Esophagus muscularis mucosa (tissue), 4 donors: ENCODE measurements at regions not wholly inside any gene's neighbourhood (a gene's known extent, or its start where the extent isn't known, plus 50 kb on each side); places are given as distances from the start of the nearest gene placed in this dataset.

Experiments used
- DNase-seq: peaks from one replicate; pipeline ENCODE4 v3.0.0-alpha.2; 2017; ENCODE audit errors: extremely low spot score
- H3K27ac ChIP-seq, 4 donors: fragments of 200-600 bp; sonication (generic); replicated peaks in 1 of 4; 1 replicate in 3 of 4; 2 replicates in 1 of 4; pipeline ENCODE4 v1.5.1; 2016 to 2019; ENCODE audit warnings: mild to moderate bottlenecking in 1 of 4
- H3K27me3 ChIP-seq, 4 donors: fragments of 200-600 bp; sonication (generic); one replicate each; pipeline versions ENCODE4 v1.5.1 to v1.6.0; 2016 to 2019
- H3K36me3 ChIP-seq, 4 donors: fragments of 200-600 bp; sonication (generic); one replicate each; pipeline ENCODE4 v1.5.1; 2016 to 2019
- H3K4me1 ChIP-seq, 4 donors: fragments of 200-600 bp; sonication (generic); one replicate each; pipeline ENCODE4 v1.5.1; 2016 to 2019
- H3K4me3 ChIP-seq, 4 donors: fragments of 200-600 bp; sonication (generic); 1 replicate in 2 of 4; 2 replicates in 2 of 4; pipeline ENCODE4 v1.5.1; 2016 to 2019; ENCODE audit warnings: mild to moderate bottlenecking in 4 of 4, moderate library complexity in 1 of 4
- H3K9me3 ChIP-seq, 4 donors: fragments of 200-600 bp; sonication (generic); 1 replicate in 3 of 4; 2 replicates in 1 of 4; pipeline ENCODE4 v1.5.1; 2016 to 2019
- EP300 ChIP-seq: sonication (generic); formaldehyde crosslinking; IDR thresholded peaks from one replicate; pipeline ENCODE4 v1.6.1; 2017; ENCODE audit warnings: antibody characterized with exemption
- POLR2A ChIP-seq: fragments of 450-650 bp; IDR thresholded peaks from one replicate; pipeline ENCODE4 v1.6.1; 2017; ENCODE audit warnings: antibody characterized with exemption, moderate library complexity, mild to moderate bottlenecking, low read depth
- POLR2AphosphoS5 ChIP-seq, 2 donors: sonication (generic); formaldehyde crosslinking; IDR thresholded peaks; one replicate each; pipeline ENCODE4 v1.6.1; 2017; ENCODE audit warnings: antibody characterized with exemption in 2 of 2
- WGBS: methylation state at CpG from one replicate; pipeline ENCODE4 v1.1.5; 2018; 5-methylcytosine and 5-hydroxymethylcytosine counted together
- intact Hi-C: fragments of 100-400 bp; cut with DNase I; formaldehyde crosslinking; loops from one replicate; pipeline ENCODE4 v1.15.1; 2023
- TF ChIP-seq, protein P1 (sequence below), 3 experiments: fragments of 200-600 bp in 2 of 3; fragments of 450-650 bp in 1 of 3; sonication (generic) in 2 of 3; IDR thresholded peaks; one replicate each; pipeline ENCODE4 v1.5.1; 2017 to 2019; ENCODE audit warnings: antibody characterized with exemption in 3 of 3, mild to moderate bottlenecking in 2 of 3, moderate library complexity in 1 of 3

- H3K27me3 ChIP-seq: no peaks in the 10 kb centered on the region
- no peak for DNase-seq
- no peak overlapping the region for H3K27ac ChIP-seq
- H3K36me3 ChIP-seq: no peaks in the 10 kb centered on the region
- no peaks in the 10 kb centered on the region for H3K4me1 ChIP-seq
- TF ChIP-seq POLR2A: no peak
- TF ChIP-seq, protein P1, sequence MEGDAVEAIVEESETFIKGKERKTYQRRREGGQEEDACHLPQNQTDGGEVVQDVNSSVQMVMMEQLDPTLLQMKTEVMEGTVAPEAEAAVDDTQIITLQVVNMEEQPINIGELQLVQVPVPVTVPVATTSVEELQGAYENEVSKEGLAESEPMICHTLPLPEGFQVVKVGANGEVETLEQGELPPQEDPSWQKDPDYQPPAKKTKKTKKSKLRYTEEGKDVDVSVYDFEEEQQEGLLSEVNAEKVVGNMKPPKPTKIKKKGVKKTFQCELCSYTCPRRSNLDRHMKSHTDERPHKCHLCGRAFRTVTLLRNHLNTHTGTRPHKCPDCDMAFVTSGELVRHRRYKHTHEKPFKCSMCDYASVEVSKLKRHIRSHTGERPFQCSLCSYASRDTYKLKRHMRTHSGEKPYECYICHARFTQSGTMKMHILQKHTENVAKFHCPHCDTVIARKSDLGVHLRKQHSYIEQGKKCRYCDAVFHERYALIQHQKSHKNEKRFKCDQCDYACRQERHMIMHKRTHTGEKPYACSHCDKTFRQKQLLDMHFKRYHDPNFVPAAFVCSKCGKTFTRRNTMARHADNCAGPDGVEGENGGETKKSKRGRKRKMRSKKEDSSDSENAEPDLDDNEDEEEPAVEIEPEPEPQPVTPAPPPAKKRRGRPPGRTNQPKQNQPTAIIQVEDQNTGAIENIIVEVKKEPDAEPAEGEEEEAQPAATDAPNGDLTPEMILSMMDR (IDR thresholded peaks at IDR 0.05): no peak
- TF ChIP-seq POLR2AphosphoS5 (IDR thresholded peaks at IDR 0.05): no peak
- TF ChIP-seq EP300: no peak
- H3K9me3 ChIP-seq: no peaks in the 10 kb centered on the region
- no peak overlapping the region for H3K4me3 ChIP-seq
- intact Hi-C loops: no loop called here
Observed at GRCh38 chr15:95087253-95087609, 855.9 kb downstream of the MCTP2 start.

DNA sequence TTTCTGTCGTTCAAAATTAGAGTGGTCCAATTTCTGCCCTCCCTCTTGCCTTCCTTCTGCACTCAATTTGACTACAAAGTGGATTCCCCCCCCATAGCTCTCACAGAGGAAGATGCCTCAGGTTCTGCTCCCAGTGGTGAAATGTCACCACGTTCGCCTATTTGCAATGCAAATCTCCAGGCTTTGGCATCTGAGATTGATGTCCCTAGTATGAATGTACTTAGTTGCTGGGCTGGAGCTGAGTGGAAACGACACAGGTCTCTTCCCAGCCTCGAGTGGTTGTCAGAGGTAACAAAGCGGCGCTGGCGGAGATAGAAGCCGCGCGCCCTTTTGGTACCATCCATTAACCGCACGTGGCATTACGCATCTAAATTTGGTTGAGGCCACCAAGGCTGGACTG is 860.1 kb downstream of the MCTP2 start:
- intact Hi-C loops: no loop called here
- H3K9me3 ChIP-seq: no peaks in the 10 kb centered on the region
- no peaks in the 10 kb centered on the region for H3K27me3 ChIP-seq
- no peak overlapping the region for H3K27ac ChIP-seq
- WGBS: 89% methylated on average over 14 of the region's 14 CpGs
- H3K36me3 ChIP-seq: no peaks in the 10 kb centered on the region
- no peaks in the 10 kb centered on the region for H3K4me1 ChIP-seq
- no peak for DNase-seq
- no peak for TF ChIP-seq POLR2AphosphoS5 (IDR thresholded peaks at IDR 0.05)
- TF ChIP-seq EP300: no peak
- TF ChIP-seq POLR2A: no peak
- TF ChIP-seq, protein P1 (IDR thresholded peaks at IDR 0.05): no peak
- no peak overlapping the region for H3K4me3 ChIP-seq

GRCh38 chr15:95095250-95095649 is 863.9 kb downstream of the MCTP2 start:
- Histone ChIP-seq H3K4me3 (no peak overlapping the region), H3K27ac (no peak overlapping the region), H3K9me3 (no peaks in the 10 kb centered on the region), H3K4me1 (no peaks in the 10 kb centered on the region), H3K36me3 (no peaks in the 10 kb centered on the region), H3K27me3 (no peaks in the 10 kb centered on the region)
- intact Hi-C loops: no loop called here
- TF ChIP-seq, protein P1 (IDR thresholded peaks at IDR 0.05): no peak
- TF ChIP-seq POLR2AphosphoS5 (IDR thresholded peaks at IDR 0.05) (no peak), POLR2A (no peak), EP300 (no peak)
- no peak for DNase-seq

DNA sequence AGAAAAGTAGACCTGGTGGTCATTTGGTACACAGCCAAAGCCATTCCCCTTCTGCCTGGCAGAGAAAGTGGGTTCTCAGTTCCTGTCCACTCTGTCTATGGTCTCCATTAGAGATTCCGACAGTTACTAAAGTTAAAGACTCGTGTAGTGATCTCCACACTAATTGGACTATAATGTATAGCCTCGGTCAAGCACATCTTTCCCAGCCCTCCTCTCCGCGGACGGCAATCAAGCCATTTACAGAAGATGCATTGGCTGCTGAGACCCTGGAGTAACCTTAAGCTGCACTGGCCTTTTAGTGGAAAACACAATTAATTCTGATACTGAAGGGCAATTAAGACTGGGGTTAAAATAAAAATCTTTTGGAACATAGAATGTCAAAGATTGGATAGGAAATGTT is 865.3 kb downstream of the MCTP2 start:
- Histone ChIP-seq H3K27me3 (no peaks in the 10 kb centered on the region), H3K36me3 (no peaks in the 10 kb centered on the region), H3K27ac (no peak overlapping the region), H3K9me3 (no peaks in the 10 kb centered on the region), H3K4me1 (no peaks in the 10 kb centered on the region), H3K4me3 (no peak overlapping the region)
- WGBS: 94% methylated on average over 6 of the region's 6 CpGs
- intact Hi-C loops: no loop called here
- no peak for DNase-seq
- TF ChIP-seq EP300: no peak

DNA sequence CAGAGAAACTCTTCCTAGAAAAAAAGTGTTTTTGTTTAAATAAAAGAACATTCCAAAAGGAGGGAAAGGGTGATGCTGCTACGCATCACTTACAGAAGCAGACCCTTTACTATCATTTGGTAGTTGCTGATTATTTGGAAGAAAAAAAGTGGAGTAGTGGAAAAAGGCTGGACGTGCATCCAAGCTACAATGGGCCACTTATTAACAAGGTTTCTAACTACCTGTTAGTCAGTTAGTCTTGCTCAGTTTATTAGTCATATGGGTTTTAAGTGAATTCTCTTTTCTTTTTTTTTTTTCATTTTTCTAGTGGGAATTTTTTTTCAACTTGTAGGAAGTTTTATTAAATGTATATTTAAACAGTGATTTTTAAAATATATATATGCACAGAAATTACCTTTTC is 866.0 kb downstream of the MCTP2 start:
- no peak for TF ChIP-seq EP300
- TF ChIP-seq, protein P1 (IDR thresholded peaks at IDR 0.05): no peak
- no peak for TF ChIP-seq POLR2AphosphoS5 (IDR thresholded peaks at IDR 0.05)
- no peak for TF ChIP-seq POLR2A
- Histone ChIP-seq H3K27me3 (no peaks in the 10 kb centered on the region), H3K9me3 (no peaks in the 10 kb centered on the region), H3K4me1 (no peaks in the 10 kb centered on the region), H3K4me3 (no peak overlapping the region), H3K27ac (no peak overlapping the region), H3K36me3 (no peaks in the 10 kb centered on the region)
- 69% methylated on average over 2 of the region's 2 CpGs for WGBS
- DNase-seq: no peak
- intact Hi-C loops: no loop called here
